NCI-H1048 (cell line): ENCODE measurements at regions not wholly inside any gene's neighbourhood (a gene's known extent, or its start where the extent isn't known, plus 50 kb on each side); places are given as distances from the start of the nearest gene placed in this dataset.

Experiments
- DNase-seq: peaks from one replicate; lab custom pipeline; 2025; lab: John Stamatoyannopoulos, UW

- no peak for DNase-seq
Observed at GRCh38 chr5:125505115-125505514, 758.7 kb upstream of the ZNF608 start.

GRCh38 chr5:125506124-125506523, 759.7 kb upstream of the ZNF608 start:
- no peak for DNase-seq

GRCh38 chr5:125508225-125508624, 761.8 kb upstream of the ZNF608 start:
- DNase-seq, result no peak

- no peak for DNase-seq
Observed at GRCh38 chr5:125510651-125511050, 764.2 kb upstream of the ZNF608 start.

GRCh38 chr5:125517973-125518550, 771.6 kb upstream of the ZNF608 start:
- no peak for DNase-seq

GRCh38 chr5:125521289-125521688, 774.9 kb upstream of the ZNF608 start:
- no peak for DNase-seq

- DNase-seq, result no peak
Observed at GRCh38 chr5:125525356-125525755, 778.9 kb upstream of the ZNF608 start.

- no peak for DNase-seq
Observed at GRCh38 chr5:125526966-125527365, 780.5 kb upstream of the ZNF608 start.

GRCh38 chr5:125528881-125529280, 782.4 kb upstream of the ZNF608 start:
- DNase-seq, result no peak

GRCh38 chr5:125530833-125531615, 784.6 kb upstream of the ZNF608 start:
- no peak for DNase-seq

GRCh38 chr5:125536095-125536494, 789.7 kb upstream of the ZNF608 start:
- no peak for DNase-seq

- no peak for DNase-seq
Observed at GRCh38 chr5:125536582-125536981, 790.1 kb upstream of the ZNF608 start.

GRCh38 chr5:125537661-125538060, 791.2 kb upstream of the ZNF608 start:
- DNase-seq, result no peak

- DNase-seq, result no peak
Observed at GRCh38 chr5:125538469-125538868, 792.0 kb upstream of the ZNF608 start.

- DNase-seq, result no peak
Observed at GRCh38 chr5:125541085-125541484, 794.6 kb upstream of the ZNF608 start.

GRCh38 chr5:125549322-125549911, 803.0 kb upstream of the ZNF608 start:
- DNase-seq, result no peak

- no peak for DNase-seq
Observed at GRCh38 chr5:125550274-125550673, 803.8 kb upstream of the ZNF608 start.

GRCh38 chr5:125551246-125551645, 804.8 kb upstream of the ZNF608 start:
- no peak for DNase-seq

- DNase-seq, result no peak
Observed at GRCh38 chr5:125551797-125552196, 805.4 kb upstream of the ZNF608 start.

GRCh38 chr5:125552486-125552885, 806.0 kb upstream of the ZNF608 start:
- DNase-seq, result no peak

- DNase-seq, result no peak
Observed at GRCh38 chr5:125554355-125554754, 807.9 kb upstream of the ZNF608 start.

- DNase-seq, result no peak
Observed at GRCh38 chr5:125555591-125555990, 809.2 kb upstream of the ZNF608 start.

GRCh38 chr5:125558016-125558415, 811.6 kb upstream of the ZNF608 start:
- no peak for DNase-seq
